Astrocyte of the cerebellum (primary cell): ENCODE measurements at regions not wholly inside any gene's neighbourhood (a gene's known extent, or its start where the extent isn't known, plus 50 kb on each side); places are given as distances from the start of the nearest gene placed in this dataset.

ENCODE experiments used
- DNase-seq: peaks from one replicate; pipeline ENCODE4 v3.0.0-alpha.2; 2011; ENCODE audit warnings: low read depth
- H3K4me3 ChIP-seq: 2 replicates; pipeline ENCODE4 v1.5.1; 2011; ENCODE audit warnings: mild to moderate bottlenecking, low read depth, low read length, moderate library complexity
- CTCF ChIP-seq: IDR thresholded peaks from 2 replicates; pipeline ENCODE4 v1.5.1; 2012; ENCODE audit warnings: low read length, low read depth, moderate library complexity, mild to moderate bottlenecking; ENCODE audit errors: missing control alignments
- in situ Hi-C: cut with HindIII; loops from 2 replicates; pipeline ENCODE4 v1.10.0; 2017; ENCODE audit warnings: low sequenced_read_pairs

- DNase-seq = no peak
- no peak for TF ChIP-seq CTCF
- H3K4me3 ChIP-seq = no peak overlapping the region
- in situ Hi-C loops = no loop called here
These were observed 213.3 kb downstream of the GLUD2 start for GRCh38 chrX:121260596-121261240.

- H3K4me3 ChIP-seq = no peak overlapping the region
- DNase-seq = no peak
- in situ Hi-C loops = no loop called here
- no peak for TF ChIP-seq CTCF
These were observed 236.5 kb downstream of the GLUD2 start for GRCh38 chrX:121283921-121284320.

GRCh38 chrX:121298499-121298898 lies 251.1 kb downstream of the GLUD2 start:
- DNase-seq = no peak
- no peak for TF ChIP-seq CTCF
- in situ Hi-C loops = no loop called here
- H3K4me3 ChIP-seq = no peak overlapping the region

- TF ChIP-seq CTCF = no peak
- no peak overlapping the region for H3K4me3 ChIP-seq
- no peak for DNase-seq
- in situ Hi-C loops = no loop called here
These were observed 253.9 kb downstream of the GLUD2 start for GRCh38 chrX:121301356-121301755.

- no peak for TF ChIP-seq CTCF
- no peak overlapping the region for H3K4me3 ChIP-seq
- no peak for DNase-seq
- in situ Hi-C loops = no loop called here
These were observed 254.4 kb downstream of the GLUD2 start for GRCh38 chrX:121301822-121302221.

- DNase-seq = no peak
- in situ Hi-C loops = no loop called here
These were observed 260.0 kb downstream of the GLUD2 start for GRCh38 chrX:121307449-121307848.

More at GRCh38 chrX:121307449-121307848, 260.0 kb downstream of the GLUD2 start:
- TF ChIP-seq CTCF = no peak
- no peak overlapping the region for H3K4me3 ChIP-seq
